HG03342 (cell line): ENCODE measurements at regions not wholly inside any gene's neighbourhood (a gene's known extent, or its start where the extent isn't known, plus 50 kb on each side); places are given as distances from the start of the nearest gene placed in this dataset.

Source experiments
- ATAC-seq: cut with Tn5 transposase; IDR thresholded peaks from one replicate; pipeline ENCODE4 v1.9.1; 2021; ENCODE audit warnings: mild to moderate bottlenecking, moderate library complexity; ENCODE audit not compliant: unreplicated experiment

DNA sequence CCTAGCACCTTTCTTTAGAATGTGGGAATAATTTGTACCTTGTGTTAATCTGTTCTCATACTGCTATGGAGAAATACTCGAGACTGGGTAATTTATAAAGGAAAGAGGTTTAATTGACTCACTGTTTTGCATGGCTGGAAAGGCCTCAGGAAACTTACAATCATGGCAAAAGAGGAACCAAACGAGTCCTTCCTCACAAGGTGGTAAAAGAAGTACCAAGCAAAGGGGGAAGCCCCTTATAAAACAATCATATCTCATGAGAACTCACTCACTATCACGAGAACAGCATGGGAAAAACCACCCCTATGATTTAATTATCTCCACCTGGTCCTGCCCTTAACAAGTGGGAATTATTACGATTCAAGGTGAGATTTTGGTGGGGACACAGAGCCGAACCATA, 127.1 kb upstream of the ANO3 start:
- no peak for ATAC-seq

GRCh38 chr11:26219183-26220117, 112.5 kb upstream of the ANO3 start:
- no peak for ATAC-seq

DNA sequence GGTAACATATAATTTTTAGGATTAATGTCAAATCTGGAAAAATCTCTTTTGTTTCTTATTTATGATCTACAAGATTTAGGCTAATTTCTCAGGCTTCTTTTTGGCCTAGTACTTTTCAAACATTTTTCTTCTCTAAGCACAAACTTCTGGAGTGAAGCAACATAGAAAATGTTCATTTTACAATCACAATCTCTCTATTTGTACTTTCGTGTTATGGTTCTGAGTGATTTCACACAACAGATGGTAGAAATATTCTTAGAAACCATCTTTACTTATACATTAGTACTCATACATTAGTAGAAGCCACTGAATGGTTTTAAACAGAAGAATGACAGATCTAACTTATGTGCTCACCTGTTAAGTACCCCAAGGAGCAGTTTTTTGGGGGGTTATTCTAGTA, 106.3 kb upstream of the ANO3 start:
- ATAC-seq = no peak

DNA sequence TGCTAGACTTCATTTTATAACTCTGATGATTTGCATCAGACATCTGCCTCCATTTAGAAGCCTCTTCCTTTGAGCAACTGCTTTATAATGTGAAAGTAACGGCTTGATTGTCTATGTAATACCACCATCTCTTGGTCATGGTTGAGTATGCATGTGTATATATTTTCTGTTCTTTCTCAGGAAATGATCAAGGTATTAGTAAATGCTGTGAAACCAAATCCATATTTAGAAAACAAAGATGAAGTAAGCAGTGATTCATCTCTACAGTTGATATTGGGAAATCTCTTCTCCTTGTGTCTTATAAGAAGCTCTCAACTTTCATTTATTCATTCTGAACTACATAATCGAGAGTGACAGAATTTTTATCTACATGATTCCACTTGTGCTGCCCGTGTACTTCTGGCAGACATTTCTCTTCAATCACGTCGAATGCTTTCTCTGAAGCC, 104.6 kb upstream of the ANO3 start:
- ATAC-seq = peak; percentile 72

GRCh38 chr11:26227883-26228502, 103.9 kb upstream of the ANO3 start:
- no peak for ATAC-seq

GRCh38 chr11:26228778-26229177, 103.2 kb upstream of the ANO3 start:
- ATAC-seq = no peak

DNA sequence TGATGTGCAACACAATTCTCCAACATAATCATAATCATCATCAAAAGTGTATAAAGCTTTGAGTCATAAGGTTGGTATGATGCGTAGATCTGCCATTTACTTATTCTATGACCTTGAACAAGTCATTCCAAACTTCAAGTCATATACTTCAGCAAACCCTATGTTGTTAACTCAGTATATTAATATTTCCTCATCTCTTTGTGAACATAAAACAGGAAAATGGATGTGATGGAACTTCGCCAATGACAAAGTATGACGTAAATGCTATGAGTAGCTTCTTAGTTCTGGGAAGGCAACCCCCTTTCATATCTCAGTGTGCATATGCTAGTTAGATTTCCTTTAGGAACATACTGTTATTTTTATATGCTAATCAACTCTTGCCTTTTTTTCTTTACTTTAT, 102.7 kb upstream of the ANO3 start:
- no peak for ATAC-seq

DNA sequence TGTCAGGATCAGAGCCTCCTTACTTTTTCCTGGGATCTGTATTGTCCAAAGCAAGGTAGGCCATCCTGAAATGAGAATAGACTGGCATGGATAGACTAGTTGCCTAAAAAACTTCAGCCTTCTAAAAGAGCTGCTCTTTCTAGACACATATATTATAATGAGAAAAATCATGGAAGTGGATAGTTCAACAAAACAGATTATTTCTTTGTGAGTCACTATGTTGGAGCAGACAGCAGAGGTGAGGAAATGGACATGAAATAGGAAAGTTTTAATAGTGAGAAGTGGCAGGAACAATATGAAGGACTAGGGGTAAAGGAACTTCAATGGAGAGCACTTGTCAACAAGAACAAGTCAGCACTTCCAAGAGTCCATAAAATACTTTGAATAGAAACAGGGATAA, 101.9 kb upstream of the ANO3 start:
- no peak for ATAC-seq

GRCh38 chr11:26231252-26231661, 100.7 kb upstream of the ANO3 start:
- no peak for ATAC-seq

- no peak for ATAC-seq
Observed at GRCh38 chr11:26234451-26234850, 97.5 kb upstream of the ANO3 start.

GRCh38 chr11:26243426-26243825, 88.5 kb upstream of the ANO3 start:
- no peak for ATAC-seq

DNA sequence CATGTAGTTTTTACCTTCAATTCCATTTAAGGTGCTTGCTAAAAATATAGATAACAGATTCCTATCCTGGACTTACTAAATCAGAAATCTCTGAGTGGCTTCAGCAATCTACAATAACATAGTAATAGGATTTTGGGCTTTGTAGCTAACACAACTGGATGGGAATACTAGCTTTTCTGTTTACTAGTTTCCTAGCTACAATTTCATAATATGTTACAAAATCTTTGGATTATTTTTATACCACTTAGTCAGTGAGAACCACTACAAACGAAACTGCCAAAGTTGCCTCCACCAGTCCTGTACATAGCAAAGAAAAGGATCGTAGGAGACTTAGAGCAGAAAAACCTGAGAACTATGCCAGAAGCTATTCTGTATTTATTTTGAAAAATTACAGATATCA, 87.7 kb upstream of the ANO3 start:
- no peak for ATAC-seq

DNA sequence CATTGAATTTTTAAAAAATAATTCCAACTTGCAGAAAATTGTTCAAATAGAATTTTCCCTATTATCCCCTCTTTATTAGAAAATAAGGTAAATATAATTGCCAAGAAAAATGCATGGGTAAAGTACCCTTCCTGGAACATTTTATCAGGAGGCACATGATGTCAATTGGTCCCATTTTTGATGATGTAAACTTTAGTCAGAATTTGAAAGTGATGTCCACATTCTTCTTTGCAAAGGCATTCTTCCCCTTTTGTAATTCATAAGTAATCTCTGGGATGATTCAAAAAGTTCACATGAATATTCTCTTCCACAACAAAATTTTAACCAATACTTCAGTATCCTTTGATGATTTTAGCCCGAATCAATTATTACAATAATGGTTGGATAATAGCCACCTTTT, 86.9 kb upstream of the ANO3 start:
- ATAC-seq = no peak

GRCh38 chr11:26247340-26247739, 84.6 kb upstream of the ANO3 start:
- ATAC-seq = no peak

- no peak for ATAC-seq
Observed at GRCh38 chr11:26248661-26249060, 83.3 kb upstream of the ANO3 start.

- ATAC-seq = no peak
Observed at GRCh38 chr11:26254378-26254777, 77.6 kb upstream of the ANO3 start.

- no peak for ATAC-seq
Observed at GRCh38 chr11:26263769-26264168, 68.2 kb upstream of the ANO3 start.

DNA sequence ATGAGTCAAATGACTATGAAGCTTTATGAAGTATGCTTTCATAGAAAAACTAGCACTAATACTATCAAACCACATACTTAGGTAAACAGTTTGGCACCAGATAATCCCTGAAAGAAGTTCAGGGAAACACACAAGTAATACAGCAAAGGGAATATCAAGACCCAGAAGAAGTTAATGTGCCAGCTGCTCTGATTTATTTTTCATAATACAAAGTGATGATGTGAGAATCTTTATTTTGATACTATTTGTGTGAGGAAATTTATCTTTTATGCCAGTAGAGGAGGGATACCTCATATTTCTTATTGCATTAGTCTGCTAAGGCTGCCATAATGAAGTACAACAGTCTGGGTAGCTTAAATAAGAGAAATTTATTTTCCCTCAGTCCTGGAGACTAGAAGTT, 67.7 kb upstream of the ANO3 start:
- ATAC-seq = no peak

- no peak for ATAC-seq
Observed at GRCh38 chr11:26268980-26269660, 62.8 kb upstream of the ANO3 start.

GRCh38 chr11:26271666-26272065, 60.3 kb upstream of the ANO3 start:
- no peak for ATAC-seq

DNA sequence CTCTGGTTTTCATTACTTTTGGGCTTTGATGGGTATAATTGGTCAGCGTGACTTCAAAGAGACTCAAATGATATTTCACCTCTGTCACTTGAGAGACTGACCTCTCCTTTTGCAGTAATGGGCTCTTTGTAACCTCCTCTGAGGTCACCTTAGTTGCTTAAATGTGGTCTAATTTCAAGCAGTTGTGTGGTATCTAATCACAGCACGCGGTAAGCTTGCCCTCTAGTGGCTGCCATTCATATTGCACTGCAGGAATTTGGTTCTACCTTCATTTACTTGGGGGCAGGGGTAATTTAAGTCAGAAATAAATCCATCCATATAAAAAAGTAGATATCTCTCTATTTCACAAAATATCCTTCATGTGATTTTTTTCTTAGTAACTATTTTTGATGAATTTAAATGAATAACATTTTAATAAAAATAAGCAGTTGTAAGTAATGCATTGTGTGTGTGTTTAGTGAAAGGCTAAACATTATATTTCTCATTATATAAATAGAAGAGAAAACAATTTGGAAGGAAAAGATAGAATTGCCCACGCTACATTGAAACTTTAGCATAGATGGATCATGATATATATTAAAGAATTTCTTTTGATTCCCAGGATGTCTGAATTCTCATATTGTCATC, 55.0 kb upstream of the ANO3 start:
- ATAC-seq = peak; percentile 95
